Glomerular visceral epithelial cell (primary cell): ENCODE measurements at regions not wholly inside any gene's neighbourhood (a gene's known extent, or its start where the extent isn't known, plus 50 kb on each side); places are given as distances from the start of the nearest gene placed in this dataset.

ENCODE experiments used
- DNase-seq: peaks from one replicate; pipeline ENCODE4 v3.0.0-alpha.2; 2016; ENCODE audit errors: extremely low spot score

DNA sequence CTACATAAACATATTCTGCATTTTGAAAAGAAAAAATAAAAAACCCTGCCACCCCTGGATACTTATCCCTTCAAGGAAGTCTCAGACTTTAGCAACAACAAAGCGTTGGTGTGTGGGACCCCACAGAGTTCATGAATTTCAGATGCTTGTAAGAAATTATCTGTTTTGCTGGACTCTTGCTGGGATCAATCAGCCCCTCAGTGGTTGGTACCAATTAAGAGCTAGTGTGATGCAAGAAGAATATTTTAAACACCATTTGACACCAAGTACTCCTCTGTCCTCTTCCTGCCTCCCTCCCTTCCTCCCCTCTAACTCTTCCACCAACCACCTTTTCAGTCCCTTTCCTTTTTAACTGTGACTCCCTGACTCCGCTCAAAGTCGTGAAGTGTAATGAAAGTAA, 51.5 kb downstream of the SST start:
- DNase-seq = no peak

DNA sequence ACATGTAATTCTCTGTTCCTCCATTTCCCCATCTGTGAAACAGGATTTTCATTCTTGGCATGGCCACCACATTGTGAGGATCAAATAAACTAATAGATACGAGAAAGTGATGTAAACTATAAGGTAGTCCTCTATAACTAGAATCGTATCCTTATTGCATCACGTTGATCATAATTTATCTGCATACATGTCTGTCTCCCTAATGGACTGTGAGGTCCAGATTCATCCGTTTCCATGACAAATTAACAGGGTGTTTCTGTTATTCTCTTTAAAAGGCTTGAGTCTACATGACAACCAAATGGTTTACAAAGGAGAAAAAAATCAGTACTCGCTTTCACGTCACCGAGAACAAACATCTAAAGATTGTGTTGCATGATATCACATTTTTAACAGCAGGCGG, 53.0 kb downstream of the SST start:
- no peak for DNase-seq

DNA sequence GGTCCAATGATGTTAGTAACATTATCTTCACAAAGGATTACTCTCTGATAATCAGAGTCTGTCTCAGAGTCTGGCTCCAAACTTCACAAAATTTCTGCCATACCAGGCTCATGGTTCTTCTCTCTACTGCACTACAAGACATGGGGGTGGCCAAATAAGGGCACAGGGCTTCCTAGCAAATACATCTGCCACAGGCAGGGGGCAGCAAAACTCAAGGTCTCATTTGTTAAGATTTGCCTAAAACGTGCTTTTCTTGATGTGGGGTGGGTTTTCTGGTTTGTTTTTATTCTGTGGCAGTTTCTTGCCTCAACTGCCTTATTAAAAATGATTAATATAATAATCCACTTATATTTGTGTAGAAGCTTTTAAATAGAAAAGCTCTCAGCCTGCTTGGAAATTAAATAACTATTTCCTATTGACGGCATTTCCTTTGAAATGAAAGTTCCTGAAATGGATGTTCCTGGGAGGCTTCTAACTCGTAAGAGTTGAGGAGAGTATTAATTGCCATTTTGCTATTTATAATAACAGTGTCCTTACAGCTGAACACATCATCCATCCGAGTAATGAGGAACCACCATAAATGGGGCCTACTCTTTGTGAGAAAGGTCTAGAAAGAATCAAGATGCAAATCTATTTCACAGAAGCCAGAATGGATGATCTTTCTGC, 53.8 kb downstream of the SST start:
- DNase-seq = peak; percentile 41

DNA sequence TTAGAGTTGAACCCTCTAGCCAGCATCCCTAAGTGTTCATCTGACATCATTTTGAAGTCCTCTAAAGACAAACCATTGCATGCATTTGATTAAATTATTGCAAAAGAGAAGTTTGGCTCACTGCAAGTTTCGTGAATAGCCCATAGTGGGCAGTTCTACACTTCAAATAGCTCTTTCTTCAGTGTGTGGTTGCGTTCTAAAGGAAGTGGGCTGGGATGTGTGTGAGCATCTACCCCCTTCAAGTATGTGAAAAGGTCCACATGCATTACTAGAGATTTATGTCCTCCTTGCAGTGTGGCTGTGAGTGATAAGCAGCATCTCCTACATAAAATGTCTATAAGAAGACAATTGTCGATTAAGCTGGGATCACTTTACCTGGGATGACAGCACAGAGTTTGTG, 54.6 kb downstream of the SST start:
- DNase-seq = no peak

DNA sequence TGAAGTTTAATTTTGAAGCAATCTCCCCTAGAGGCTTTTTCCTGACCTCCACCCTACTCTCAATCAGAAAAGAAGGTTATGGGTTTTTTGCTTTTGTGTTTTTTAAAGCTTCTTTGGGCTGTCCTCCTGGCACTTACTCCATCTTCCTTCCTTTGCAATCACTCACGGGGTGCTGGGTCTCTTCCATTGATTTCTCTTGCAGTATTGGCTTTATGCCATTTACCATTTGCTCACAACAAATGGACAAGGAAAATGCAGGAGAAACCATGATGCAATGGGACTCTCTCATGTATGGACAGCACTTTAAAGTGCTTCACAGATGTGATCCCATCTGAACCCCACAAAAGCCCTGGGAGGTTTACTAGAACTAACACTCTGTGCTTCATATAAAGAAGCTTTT, 57.5 kb downstream of the SST start:
- no peak for DNase-seq

DNA sequence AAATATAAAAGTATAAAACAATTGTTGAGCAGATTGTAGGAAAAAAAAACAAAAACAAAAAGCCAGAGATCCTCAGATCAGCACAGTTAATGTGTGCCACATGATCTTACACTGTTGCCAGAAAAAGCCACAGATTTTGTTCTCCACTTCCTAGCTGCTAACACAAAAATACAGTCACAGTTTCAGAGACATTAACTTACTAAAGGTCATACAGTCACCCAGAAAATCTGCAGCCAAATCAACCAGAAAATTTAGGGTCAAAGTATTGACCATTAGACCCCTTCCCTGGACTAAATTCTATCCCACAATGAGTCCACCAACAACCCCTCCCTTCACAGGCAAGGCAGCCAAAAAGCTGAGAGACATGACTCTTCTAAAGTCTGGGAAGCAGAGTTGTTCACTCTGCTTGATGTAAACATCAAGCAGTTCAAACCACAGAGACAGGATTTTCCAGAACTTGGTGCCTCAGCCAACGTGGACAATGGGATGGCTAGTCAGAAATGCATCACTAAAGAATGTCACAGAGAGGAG, 59.1 kb downstream of the SST start:
- no peak for DNase-seq

DNA sequence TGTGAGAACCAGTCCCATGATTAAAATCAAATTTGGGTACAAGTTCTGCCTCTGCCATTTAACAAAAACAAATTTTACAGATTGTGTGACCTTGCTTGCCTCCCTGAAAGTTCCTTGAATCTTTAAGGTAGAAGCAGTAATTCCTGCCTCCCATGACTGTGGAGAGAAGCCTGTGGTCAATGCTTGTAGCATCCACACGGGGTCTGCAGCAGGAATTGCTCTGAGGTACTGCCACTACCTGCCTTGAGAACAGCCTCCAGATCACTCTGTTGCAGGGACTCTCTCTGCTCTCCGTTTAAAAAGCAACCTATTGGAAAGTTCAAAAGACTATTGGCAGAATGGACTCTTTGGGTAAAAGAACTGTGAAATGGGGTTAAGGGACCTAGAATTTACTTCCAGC, 75.9 kb downstream of the SST start:
- no peak for DNase-seq

DNA sequence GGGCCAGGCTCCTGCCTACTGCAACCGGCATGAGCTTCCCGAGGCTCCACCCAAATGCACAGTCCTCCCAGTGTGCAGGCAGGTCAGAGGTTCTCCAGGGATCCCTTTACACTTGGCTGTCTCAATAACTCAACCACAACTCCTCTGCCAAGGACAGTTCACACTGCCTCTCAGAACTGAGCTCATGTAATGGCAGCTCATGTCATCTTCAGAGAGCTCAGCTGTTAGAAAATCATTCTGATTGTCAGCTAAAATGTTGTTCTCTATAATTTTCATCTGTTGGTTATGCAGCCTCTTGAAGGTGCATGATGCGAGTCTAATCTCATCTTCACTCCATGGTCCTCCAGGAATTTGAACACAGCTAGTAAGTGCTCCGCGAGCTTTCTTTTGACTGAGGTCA, 76.7 kb downstream of the SST start:
- no peak for DNase-seq

DNA sequence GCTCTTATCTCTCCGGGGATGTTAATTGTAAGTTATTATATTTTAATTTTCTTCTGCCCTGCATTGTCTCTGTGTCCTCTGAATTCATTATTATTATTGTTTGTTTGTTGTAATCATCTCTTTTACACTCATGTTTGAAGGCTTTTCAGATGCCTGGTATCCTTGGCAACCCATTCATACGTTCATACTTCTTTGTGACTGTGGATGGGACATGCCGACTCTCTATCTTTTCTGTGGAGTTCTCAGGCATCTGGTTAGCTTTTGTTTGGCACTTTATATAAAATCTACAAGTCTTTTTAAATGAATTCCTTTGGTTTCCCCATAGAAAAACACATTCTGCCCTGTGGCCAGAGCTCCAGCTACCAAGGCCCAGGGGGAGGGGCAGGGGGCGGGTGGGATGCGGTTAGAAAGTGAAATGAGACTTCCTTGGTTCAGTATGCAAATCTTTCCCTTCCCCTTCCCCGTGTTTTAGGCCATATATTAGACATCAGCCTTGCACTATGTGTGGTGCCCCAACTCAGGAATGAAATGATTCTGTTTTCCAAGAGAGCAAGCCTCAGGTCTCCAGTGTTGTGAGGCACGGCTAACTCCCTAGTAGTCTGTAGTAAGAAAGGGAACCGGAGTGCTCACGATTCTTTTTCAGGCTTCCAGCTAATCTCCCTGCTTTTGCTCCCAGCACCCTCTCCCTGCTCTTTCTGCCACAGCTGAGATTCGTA, 79.2 kb downstream of the SST start:
- no peak for DNase-seq

DNA sequence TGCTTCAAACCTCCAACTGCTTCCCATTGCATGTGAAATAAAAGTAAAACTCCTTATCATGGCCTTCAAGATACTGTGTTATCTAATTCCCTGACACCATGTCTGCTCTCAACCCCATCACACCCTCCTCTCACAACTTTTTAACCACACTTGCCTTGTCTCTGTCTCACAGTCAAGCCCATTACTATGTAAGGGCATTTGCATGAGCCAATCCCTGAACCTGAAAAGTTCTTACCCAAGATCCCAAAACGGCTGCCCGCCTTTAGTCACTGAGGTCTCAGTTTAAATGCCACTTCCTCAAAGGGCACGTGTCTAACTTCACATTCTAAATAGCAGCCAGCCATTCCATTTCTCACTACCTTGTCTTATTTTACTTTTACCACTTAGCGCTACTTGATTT, 83.1 kb downstream of the SST start:
- no peak for DNase-seq

DNA sequence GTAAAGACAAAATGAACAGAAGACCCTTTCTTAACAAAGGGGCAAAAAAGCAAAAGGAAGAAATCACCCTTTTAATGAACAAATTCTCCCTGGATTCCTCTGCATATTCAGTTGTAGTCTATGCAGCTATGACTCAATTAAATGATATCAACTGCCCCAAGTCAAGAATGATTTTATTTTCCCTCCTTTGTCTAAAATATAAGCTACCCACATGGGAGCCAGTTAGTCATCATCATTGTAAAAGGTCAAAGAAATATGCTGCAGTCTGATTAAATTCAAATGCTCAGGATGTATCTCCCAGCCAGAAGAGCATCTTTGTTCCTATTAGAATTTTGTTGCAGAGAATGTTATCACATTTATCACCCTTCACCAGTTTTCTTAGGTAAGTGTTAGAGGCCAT, 84.0 kb downstream of the SST start:
- DNase-seq = no peak

DNA sequence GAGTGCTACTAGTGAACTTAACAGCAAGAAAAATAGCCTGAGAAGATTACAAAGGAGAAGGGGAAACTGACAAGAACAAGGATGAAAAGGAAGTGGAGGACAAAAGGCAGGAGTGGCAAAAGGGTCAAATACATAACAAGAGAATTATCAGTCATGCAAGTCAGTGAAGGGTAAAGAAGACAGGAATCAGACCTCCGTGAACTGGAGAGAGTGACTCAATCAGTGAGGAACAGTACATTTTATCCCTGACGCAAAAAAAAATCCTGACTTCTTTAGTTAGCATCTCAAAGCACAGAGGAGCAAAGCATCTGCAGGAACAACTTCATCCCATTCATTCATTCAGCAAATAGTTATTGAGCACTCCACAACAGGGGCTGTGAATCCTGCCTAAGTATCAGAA, 97.8 kb downstream of the SST start:
- DNase-seq = peak; percentile 56

DNA sequence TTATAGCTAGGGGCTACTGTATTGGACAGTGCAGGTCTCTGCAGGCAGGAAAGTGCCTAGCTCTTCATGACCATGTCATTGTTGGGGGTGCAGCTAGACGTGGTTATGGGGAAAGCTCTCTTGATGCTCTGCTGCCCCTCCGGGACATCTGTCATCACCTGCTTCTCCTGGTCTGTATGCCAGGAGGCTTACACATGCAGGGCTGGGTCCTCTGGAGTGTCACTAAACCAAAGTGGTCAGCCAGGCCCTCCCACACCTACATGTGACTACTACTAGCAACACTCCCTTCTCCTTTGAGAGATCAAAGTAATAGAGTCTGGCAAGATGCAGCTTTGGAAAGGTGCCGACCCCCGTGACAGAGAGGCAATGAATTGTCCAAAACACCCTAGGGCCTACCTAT, 98.5 kb downstream of the SST start:
- DNase-seq = peak; percentile 17

DNA sequence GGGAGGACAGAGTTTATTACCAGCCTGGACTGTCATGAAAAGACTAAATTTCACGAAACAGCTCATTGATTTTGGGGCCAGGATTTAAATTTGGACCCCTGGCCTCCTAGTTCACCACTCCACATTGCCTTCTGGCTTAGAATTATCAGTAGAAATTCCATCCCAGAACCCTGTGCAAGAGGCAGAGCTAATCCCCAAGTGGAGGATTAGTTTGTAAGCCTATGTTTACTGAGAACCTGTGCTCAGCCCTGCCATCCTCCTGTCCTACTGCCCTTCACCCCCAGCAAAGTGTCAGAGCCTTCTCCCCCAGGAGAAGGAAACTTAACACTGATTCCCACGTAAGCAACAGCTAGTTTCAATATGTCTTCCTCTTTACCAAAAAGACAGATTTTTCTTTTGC, 99.4 kb downstream of the SST start:
- DNase-seq = no peak

DNA sequence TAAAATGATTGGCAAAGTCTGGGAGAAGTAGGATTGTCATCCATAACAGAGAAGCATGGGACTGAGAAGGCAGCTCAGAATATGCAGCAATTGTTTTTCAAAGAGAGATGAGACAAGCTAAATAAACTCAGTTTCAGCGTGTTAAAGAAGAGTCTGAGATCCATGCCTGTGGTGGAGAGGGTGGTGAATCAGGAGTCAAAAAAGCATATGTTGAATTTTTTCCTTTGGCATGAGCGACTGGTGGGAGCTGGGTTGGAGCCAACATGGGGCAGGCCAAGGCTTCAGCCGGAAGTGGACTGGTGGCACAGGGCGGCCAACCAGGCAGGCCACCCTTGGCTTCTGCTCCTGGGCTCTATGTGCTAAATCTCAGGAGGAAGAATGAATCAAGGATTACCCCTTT, 102.0 kb downstream of the SST start:
- DNase-seq = peak; percentile 85

DNA sequence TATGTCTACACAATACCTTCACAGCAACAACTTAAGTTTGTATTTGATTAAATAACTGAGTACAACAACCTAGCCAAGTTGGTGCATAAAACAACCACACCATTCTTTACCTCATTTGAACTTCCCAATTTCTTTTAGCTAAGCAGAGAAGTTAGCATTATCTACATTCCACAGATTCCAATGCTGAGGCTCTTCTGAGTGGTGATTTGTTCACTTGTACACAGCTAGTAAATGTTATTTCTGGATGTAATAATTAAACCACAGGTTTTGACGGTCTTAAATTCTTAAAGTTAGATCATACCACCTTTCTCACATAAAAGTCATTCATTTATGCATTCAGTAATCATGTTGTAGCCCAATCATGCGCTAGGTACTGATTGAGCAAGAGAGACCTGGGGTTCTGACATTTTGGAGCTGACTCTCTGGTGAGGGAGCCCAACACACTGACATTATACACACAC, 102.5 kb downstream of the SST start:
- DNase-seq = peak; percentile 82

DNA sequence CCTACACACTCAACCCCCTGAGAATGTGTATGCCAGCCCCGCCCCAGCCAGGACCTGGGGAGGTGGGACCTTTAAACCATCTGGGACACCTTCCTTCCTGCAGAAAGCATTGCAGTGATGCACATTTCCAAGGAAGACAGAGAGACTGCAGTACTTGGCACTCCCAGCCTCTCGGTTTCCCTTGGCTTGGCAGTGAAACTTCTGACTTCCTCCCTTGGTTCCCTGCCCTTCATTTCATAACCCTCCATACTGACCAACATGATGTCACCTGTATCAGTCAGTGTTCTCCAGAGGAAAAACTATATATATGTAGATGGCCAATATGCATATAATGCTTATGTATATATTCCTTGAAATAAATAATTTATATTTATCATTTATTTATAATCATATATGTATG, 103.2 kb downstream of the SST start:
- peak; percentile 67 for DNase-seq

DNA sequence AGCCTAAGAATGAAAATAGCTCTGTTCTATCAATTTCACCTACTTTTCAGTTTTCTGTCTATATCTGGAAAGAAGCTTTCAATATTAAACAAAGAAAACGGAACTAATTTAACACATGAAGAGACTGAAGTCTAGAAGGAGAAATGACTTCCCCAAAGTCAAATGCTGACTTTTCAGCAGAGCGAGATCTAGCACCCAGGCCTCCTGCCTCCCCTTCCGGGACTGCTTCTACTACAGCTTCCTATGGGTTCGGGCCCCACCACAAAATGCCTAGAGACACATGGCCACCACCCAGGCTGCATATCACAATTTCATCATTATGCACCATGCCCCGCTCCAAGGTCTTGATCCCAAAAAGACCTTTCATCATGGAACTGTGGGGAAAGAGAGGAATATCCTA, 104.5 kb downstream of the SST start:
- no peak for DNase-seq

DNA sequence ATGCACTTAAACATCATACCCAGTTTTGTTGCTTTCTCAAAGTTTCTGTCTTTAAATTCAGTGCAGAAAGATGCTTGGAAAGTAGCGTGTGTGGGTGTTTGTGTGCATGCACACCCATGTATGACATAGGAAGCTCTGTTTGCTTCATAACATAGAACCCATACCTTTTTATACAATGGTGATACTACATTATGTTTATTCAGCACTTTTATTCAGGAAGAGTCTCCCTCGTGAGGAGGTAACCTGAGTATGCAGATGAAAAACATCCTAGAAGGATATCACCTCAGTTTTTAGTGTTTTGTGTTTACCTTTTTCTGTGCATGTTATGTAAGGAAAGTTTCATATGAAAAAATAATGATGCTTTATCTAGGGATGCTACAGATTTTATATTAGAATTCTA, 111.2 kb downstream of the SST start:
- no peak for DNase-seq

DNA sequence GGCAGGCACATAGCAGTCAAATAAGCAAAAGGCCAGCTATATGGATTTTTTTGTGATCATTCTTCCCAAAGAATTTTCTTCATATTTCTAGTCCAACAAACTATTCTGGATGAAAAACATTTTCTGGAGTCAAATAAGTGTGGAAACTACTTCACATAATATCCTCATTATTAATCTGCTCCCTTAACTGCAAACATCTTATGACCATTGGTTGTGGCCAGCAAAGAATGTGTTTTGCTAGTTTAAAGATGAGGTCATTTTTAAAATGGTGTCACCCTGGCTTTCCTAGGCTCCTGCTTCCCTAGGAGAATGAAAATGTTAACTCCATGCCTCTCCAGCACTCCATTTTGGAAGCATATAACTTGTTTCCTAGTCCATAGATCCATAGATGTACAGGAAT, 118.8 kb downstream of the SST start:
- peak; percentile 24 for DNase-seq

DNA sequence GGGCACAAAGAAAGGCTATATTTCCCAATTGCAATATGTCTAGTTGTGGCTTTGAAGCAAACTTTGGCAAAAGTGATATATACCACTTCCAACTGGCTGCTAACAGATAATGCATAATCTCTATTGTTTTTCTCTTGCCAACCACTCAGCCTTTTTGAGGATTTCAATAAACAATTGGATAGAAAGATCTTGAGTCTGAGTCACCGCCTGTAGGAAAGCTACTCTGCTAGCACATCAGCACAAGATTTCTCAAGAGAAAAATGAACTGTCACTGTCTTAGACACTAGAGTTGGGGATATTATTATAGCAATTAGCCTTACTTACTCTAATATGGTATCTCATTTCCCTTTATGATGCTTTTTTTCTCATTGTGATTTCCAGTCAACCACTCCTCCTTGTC, 119.7 kb downstream of the SST start:
- no peak for DNase-seq

DNA sequence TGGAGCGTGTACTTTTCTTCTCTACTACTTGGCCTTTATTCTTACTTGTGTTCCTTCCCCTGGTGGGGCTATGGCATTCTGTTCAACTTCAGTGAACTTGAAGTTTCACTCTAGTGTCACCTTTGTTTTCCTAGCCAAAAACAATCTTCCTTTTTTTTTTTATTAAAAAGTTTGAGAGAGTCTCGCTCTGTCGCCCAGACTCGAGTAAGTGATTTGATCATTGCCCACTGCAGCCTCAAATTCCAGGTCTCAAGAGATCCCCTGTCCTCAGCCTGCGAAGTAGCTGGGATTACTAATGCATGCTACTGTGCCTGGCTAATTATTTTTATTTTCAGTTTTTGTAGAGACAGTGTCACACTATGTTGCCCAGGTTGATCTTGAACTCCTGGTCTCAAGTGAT, 124.8 kb downstream of the SST start:
- no peak for DNase-seq

DNA sequence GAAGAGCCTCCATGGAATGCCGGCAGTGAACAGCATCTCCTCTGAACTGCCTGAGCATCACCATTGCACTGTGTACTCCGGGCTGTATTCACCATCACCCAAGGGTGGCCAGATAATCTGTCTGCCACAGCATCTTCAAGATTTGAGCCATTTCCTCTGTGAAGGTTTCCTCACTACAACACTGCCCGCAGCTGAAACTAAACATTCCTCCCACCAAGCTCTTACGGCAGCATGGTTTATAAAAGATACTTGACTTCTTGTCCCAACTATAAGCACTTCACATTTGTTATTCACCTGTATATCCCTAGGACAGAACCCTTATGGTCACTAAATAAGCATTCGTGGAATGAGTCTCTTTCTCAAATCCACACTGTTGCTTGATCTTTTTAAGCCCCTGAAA, 125.9 kb downstream of the SST start:
- DNase-seq = no peak

DNA sequence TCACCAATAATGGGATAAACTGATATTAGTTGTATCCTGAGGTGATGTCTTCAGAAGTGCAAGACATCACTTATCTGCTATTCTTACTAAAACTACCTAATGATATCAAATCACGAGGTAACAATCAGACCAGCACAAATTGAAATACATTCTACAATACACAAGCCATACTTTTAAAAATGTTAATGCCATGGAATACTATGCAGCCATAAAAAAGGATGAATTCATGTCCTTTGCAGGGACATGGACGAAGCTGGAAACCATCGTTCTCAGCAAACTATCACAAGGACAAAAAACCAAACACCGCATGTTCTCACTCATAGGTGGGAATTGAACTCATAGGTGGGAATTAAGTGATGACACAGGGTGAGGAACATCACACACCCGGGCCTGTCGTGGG, 129.3 kb downstream of the SST start:
- no peak for DNase-seq
